ENCODE measurements at regions not wholly inside any gene's neighbourhood (a gene's known extent, or its start where the extent isn't known, plus 50 kb on each side); places are given as distances from the start of the nearest gene placed in this dataset.

DNA sequence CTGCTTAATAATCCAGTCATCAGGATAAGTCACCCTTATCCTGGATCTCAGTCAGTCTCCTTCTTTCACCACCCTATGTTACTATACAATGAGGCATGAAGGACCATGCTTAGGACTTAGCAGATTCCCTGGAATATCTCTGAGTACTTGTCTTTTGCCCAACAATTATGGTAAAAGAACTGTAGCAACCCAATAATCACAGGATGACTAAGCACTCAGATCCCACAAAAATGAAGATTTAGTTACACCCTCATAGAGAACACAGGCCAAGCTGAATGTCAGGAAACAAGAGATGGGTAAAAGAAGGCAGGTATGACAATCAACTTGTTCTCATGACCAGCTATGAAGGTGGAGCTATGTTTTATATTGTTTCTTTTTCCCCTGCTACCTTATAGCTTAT lies 91.4 kb downstream of the EDN1 start:
- no peak overlapping the region for H3K4me3 ChIP-seq (ENCODE audit: low read depth, low read length)
- TF ChIP-seq, protein P1, sequence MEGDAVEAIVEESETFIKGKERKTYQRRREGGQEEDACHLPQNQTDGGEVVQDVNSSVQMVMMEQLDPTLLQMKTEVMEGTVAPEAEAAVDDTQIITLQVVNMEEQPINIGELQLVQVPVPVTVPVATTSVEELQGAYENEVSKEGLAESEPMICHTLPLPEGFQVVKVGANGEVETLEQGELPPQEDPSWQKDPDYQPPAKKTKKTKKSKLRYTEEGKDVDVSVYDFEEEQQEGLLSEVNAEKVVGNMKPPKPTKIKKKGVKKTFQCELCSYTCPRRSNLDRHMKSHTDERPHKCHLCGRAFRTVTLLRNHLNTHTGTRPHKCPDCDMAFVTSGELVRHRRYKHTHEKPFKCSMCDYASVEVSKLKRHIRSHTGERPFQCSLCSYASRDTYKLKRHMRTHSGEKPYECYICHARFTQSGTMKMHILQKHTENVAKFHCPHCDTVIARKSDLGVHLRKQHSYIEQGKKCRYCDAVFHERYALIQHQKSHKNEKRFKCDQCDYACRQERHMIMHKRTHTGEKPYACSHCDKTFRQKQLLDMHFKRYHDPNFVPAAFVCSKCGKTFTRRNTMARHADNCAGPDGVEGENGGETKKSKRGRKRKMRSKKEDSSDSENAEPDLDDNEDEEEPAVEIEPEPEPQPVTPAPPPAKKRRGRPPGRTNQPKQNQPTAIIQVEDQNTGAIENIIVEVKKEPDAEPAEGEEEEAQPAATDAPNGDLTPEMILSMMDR (IDR thresholded peaks at IDR 0.05; ENCODE audit: low read depth, low read length, missing control alignments), result no peak
- no peak for DNase-seq (ENCODE audit: low read depth)

DNA sequence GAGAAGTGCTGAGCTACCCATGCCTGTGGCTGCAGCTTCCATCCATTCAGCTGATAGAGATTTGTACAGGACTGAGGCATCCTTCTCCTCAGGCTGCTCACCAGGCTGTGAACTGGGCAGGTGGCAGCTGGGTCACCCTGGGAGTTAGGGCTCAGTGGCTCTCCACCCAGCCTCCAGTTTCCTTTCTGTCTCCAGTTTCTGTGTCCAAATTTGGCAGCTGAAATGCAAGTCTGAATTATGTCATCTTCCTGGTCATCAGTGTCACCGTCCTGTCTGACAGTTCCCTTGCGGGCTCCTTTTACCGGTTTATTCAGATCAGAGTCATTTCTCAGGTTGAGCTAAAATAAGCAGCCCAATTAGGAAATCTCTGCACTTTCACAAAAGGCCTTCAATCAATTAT lies 93.3 kb downstream of the EDN1 start:
- DNase-seq (ENCODE audit: low read depth), result no peak
- TF ChIP-seq, protein P1 (IDR thresholded peaks at IDR 0.05; ENCODE audit: low read depth, low read length, missing control alignments), result no peak
- H3K4me3 ChIP-seq (ENCODE audit: low read depth, low read length), result no peak overlapping the region

DNA sequence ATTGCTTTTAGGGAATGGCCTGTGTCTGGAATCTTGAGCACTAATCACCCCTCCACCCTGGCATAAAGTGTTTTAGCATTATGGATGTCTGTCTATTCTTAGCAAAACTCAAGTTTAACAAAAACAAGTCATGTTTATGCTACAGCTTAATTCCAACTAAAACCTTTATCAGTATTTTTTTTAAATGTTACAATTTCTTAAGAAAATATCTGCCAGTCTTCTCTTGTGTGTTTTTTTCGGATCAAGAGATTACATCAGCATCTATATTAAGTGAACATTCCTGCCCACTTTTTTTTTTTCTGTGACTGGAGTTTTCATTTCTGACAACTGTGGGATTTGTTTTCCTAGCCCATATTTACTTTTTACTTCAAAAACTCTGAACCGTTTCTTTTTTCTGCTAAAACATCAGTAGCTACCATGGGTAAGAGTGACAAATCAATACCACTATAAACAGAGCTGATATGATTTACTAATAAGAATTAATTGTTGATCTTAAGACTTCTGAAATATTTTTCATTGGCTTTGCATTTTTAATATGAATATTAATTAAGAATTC lies 94.3 kb downstream of the EDN1 start:
- no peak for DNase-seq (ENCODE audit: low read depth)
- no peak overlapping the region for H3K4me3 ChIP-seq (ENCODE audit: low read depth, low read length)
- TF ChIP-seq, protein P1 (IDR thresholded peaks at IDR 0.05; ENCODE audit: low read depth, low read length, missing control alignments), result no peak

DNA sequence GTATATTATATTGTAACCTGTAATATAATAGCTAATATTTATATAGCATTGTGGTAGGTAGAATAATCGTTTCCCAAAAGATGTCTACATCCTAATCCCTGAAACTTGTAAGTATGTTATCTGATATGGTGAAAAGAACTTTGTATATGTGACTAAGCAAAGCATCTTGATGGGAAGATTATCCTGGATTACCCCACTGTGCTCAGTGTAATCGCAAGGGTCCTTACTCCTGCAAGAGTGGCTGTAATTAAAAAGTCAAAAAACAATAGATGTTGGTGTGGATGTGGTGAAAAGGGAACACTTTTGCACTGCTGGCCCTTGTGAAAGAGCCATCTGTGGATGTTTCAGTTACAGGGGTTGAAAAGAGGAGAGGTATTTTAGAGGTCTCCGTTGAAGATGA lies 95.2 kb downstream of the EDN1 start:
- no peak for DNase-seq (ENCODE audit: low read depth)
- no peak overlapping the region for H3K4me3 ChIP-seq (ENCODE audit: low read depth, low read length)
- TF ChIP-seq, protein P1 (IDR thresholded peaks at IDR 0.05; ENCODE audit: low read depth, low read length, missing control alignments), result no peak

DNA sequence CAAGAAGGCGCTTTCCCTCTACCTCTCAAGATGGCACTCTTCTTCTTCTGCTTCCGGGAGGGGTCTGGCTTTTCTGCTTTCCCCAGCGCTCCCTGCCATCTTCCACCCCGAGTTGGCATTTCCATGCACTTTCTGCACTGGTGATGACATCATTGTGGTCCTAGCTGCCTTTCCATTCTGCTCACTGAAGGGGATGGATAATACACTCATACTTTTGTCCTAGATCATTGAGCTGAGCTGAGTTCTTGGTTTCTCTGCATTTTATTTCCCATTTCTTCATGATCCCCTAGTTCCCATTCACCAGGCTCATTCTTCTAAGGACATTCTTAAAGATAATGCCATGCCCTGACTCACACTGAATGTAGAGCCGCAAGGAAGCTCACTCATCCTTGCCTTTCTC lies 96.7 kb downstream of the EDN1 start:
- H3K4me3 ChIP-seq (ENCODE audit: low read depth, low read length), result no peak overlapping the region
- TF ChIP-seq, protein P1 (IDR thresholded peaks at IDR 0.05; ENCODE audit: low read depth, low read length, missing control alignments), result no peak
- no peak for DNase-seq (ENCODE audit: low read depth)

DNA sequence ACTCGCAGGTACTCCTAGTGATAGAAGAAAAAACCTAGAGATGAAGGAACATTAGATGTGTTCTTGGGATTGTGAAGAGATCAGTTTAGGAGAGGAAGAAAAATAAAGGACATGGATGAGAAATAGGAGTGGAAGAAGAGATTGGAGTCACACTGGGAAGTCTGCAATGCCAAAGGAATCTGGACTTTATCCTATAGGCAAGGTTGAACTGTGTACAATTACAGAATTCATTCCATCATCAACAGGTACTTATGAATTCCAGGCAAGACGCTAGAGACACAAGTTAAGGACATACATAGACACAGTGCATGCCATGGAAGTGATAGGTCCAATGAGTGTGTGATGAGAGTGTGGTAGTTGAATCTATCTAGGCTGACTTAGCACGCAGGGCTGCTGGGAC lies 101.3 kb downstream of the EDN1 start:
- no peak for DNase-seq (ENCODE audit: low read depth)
- no peak overlapping the region for H3K4me3 ChIP-seq (ENCODE audit: low read depth, low read length)
- TF ChIP-seq, protein P1 (IDR thresholded peaks at IDR 0.05; ENCODE audit: low read depth, low read length, missing control alignments), result no peak

DNA sequence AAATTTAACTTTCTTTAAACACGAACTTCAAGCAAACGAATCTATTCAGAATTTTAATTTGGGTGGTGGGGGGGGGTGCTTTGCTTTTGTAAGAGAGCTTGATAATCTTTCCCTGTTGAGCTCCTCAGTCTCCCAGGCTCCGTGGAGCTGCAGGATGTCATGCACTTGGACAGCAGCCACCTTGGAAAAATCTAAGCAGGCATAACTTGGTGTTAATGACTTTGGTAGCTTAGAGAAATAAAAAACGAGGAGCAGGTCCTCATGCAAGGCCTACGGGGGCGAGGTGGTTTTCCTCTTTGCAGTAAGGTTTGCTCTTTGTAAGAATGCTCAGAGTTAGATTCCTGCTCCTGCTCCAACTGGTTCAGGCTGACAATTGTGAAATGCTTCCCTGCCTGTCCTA lies 102.3 kb downstream of the EDN1 start:
- TF ChIP-seq, protein P1 (IDR thresholded peaks at IDR 0.05; ENCODE audit: low read depth, low read length, missing control alignments), result no peak
- DNase-seq (ENCODE audit: low read depth), result no peak
- no peak overlapping the region for H3K4me3 ChIP-seq (ENCODE audit: low read depth, low read length)
